Dedifferentiated amniotic fluid mesenchymal stem cell (primary cell): ENCODE measurements at regions not wholly inside any gene's neighbourhood (a gene's known extent, or its start where the extent isn't known, plus 50 kb on each side); places are given as distances from the start of the nearest gene placed in this dataset.
"Not testable (repeated sequence)": the region's sequence is repeated elsewhere in the genome, so short reads cannot be mapped to it uniquely, and the experiment has no call there.

Experiments used
- DNase-seq: peaks from one replicate; pipeline ENCODE4 v3.0.0-alpha.2; 2016; ENCODE audit errors: extremely low spot score

- DNase-seq: no peak
Observed at GRCh38 chr13:61905054-61905453, 489.4 kb upstream of the PCDH20 start.

- no peak for DNase-seq
Observed at GRCh38 chr13:61901946-61902541, 486.4 kb upstream of the PCDH20 start.

- DNase-seq: no peak
Observed at GRCh38 chr13:61900033-61900432, 484.4 kb upstream of the PCDH20 start.

DNA sequence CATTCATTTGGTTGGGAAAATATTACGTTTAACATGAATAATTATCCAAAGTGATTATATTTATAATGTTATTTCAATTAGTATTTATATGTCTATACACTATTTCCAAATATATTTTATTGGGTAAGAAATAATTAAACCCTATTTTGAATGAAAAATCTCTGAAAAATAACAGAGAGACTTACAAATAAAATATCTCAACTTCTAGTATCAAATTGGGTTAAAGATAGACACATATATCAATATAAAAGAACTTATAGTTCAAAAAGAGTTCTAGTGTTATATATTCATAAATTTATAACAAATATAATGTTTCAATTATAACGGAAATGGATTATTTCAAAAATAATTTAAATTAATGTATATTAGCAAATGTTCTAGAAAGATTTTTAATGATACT is 482.6 kb upstream of the PCDH20 start:
- DNase-seq: no peak

DNA sequence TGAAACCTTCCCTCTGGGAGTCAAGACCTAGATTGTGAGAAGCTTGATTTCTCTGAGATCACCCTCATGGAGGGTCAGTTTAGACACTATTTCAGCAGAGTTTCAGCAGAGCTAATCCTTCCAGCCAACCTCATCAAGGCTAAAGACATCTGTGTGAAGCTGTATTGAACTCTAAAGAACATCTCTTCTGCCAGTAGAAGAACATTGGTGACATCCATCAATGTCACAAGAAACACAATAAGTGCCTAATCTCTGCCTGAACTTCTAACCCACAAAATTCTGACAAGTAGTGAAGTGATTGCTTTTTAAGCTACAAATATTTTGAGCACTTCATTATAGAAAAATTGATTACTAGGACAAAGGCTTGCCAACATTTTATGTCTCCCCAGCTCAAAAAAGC is 475.8 kb upstream of the PCDH20 start:
- DNase-seq: no peak

DNA sequence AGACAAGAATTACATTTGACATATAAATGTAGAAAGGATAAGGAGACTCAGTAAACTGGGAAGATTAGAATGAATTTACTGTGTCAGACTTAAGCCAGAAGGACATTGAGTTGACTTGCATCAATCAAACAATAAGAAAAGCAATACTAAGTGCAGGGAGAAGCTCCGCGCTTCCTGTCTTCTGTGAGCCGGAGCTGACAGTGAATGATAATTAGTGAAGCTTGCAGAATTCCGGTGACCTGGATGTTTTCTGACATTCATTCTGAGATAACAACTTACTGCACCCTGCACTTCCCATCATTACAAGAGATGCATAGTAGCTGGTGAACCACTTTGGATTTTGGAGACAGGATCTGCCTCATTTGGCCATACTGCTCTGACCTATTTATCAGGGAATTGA is 469.2 kb upstream of the PCDH20 start:
- DNase-seq: no peak

DNA sequence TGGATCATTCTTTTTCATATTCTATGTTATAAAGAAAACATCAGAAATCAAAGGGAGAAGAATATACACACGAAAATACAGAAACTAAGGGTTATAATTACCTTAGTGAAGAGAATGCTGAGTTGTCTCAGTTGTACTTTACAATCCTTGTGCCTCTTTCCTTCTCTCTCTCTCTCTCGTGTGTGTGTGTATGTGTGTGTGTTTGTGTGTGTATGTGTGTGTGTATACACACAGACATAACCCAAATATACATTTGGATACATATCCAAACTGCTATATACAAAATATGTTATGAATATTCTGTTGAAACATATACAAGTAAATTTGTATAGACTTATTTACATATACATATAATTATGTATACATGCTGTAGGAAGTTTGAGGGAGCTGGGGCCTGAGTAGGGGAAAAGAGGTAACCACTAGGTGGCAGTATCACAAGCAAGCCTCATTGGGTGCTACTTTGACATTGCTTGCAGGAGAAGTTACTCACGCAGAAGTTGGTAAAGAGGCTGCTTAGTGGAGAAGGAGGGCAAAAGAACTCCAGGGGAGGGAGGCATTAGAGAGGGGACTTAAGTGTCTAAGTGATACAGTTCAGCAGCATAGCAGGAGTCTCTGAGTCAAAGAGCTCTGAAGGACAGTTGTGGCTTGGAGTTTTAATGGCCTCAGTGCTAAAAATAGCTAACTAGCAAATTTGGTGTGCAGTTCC is 465.1 kb upstream of the PCDH20 start:
- no peak for DNase-seq

DNA sequence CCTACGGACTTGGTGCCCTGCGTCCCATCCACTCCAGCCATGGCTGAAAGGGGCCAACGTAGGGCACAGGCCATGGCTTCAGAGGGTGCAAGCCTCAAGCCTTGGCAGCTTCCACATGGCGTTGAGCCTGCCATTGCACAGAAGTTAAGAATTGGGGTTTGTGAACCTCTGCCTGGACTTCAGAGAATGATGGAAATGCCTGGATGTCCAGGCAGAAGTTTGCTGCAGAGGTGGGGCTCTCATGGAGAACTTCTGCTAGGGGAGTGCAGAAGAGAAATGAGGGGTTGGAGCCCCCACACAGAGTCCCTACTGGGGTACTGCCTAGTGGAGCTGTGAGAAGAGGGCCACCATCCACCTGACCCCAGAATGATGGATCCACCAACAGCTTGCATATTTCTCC is 462.9 kb upstream of the PCDH20 start:
- not testable (repeated sequence) for DNase-seq

DNA sequence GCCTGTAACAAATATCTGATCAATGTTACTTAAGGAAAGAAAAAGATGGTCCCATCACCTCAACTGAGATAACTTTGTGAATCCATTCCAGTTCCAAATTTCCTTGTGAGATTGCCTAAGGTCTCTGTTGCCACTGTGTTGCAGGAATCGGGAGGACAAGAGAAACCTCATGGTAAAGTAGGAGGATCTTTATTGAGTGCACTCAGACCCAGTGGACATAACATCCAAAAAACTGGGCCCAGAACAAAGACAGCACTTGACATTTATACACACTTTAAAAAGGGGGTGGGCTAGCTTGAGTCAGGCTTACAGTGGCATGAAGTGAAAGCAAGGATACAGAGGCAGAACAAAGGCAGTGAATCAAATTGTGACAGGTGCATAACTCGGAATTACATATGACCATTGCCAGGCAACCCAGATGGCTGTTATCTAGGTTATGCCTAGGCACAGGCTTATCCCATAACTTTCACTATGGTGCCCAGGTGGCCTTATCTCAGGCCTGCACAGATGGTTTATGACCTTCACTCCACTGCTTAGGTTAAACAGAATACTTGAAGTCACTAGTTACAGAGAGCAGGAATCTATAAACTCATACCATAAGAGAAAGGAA is 459.4 kb upstream of the PCDH20 start:
- DNase-seq: no peak

DNA sequence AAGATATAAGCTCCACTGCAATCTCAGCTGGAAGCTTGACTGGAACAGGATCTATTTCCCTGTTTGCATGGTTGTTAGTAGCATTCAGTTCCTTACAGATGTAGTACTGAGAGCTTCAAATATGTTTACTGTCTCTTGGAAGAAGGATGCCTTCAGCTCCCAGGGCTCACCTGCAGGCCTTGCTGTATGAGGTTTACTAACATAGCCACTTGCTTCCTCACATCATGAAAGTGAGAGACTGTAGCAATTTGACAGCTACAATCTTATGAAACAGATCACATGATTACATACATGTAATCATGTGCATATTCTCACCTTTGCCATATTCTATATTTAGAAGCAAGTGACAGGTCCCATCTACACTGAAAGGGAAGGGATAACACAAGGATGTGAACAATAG is 458.1 kb upstream of the PCDH20 start:
- DNase-seq: no peak

DNA sequence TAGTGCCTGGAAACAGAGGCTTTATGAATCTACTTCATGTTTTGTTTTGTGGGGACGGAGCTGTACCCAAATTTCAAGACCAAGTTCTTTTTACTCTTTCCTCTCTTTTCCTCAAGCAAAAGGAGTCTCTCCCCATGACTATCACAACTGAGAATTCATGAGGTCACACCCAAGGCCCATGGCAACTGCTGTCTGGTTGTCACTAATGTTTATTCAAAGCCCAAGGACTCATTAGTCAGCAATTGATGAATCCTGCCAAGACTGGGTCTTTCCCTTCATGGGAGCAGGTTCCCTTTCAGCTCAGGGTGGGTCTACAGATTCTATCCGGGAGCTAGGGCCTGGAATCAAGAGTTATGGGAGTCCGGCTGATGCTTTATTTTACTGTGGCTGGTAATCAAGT is 441.5 kb upstream of the PCDH20 start:
- no peak for DNase-seq

GRCh38 chr13:61852116-61852619 is 436.5 kb upstream of the PCDH20 start:
- no peak for DNase-seq

- DNase-seq: no peak
Observed at GRCh38 chr13:61850794-61851193, 435.1 kb upstream of the PCDH20 start.

- no peak for DNase-seq
Observed at GRCh38 chr13:61838568-61838967, 422.9 kb upstream of the PCDH20 start.

- DNase-seq: no peak
Observed at GRCh38 chr13:61833228-61833627, 417.6 kb upstream of the PCDH20 start.

GRCh38 chr13:61831026-61831425 is 415.4 kb upstream of the PCDH20 start:
- DNase-seq: no peak

DNA sequence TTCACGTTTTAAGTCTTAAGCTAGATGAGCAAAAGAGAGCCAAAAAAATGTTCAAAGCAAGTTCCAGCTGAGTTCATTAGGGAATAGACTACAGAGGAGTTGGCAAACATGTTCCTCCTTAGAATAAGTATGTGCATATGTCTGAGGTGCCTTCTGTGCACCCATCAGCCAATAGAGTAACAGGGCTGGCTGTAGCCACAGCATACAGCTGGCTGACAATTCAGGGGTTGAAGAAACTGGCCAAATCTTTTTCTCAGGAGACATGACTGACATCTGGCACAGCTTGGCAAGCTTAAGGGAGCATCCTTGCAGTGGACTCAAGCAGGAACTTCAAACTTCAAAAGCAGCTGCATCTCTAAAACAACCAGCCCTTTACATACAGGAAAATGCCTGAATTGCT is 414.8 kb upstream of the PCDH20 start:
- DNase-seq: no peak

GRCh38 chr13:61824168-61824567 is 408.5 kb upstream of the PCDH20 start:
- no peak for DNase-seq

GRCh38 chr13:61812286-61812685 is 396.6 kb upstream of the PCDH20 start:
- DNase-seq: no peak

GRCh38 chr13:61810065-61810464 is 394.4 kb upstream of the PCDH20 start:
- DNase-seq: no peak

DNA sequence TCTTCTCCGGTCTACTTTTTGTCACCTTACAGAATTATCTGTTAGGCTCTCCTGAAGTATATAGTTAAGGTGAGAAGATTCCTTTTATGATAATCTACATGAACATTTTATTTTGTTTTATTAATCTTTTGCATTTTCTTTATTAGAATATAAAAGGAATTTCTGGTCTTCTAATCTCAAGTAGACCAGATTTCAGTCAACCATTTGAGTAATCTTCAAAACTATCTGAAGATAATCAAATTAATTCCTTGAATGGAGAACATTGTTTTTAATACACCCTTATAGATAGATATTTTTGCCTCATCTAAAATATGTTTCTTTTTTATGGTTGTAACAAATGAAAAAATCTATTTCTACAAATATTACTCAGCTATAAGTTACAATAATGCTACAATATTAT is 381.7 kb upstream of the PCDH20 start:
- DNase-seq: no peak

- no peak for DNase-seq
Observed at GRCh38 chr13:61795580-61795979, 379.9 kb upstream of the PCDH20 start.

DNA sequence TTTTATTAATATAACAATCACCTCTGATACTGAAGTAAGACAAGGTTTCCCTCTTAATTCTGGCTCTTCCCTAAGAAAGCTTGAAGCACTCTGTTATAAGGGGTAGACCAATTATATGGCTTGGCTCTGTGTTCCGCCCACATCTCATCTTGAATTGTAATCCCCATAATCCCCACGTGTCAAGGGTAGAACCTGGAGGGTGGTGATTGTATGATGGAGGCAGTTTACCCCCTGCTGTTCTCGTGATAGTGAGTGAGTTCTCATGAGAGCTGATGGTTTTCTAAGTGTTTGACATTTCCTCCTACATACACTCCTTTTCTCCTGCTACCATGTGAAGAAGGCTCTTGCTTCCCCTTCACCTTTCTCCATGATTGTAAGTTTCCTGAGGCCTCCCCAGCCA is 363.8 kb upstream of the PCDH20 start:
- no peak for DNase-seq
